ENCODE measurements at regions not wholly inside any gene's neighbourhood (a gene's known extent, or its start where the extent isn't known, plus 50 kb on each side); places are given as distances from the start of the nearest gene placed in this dataset.

DNA sequence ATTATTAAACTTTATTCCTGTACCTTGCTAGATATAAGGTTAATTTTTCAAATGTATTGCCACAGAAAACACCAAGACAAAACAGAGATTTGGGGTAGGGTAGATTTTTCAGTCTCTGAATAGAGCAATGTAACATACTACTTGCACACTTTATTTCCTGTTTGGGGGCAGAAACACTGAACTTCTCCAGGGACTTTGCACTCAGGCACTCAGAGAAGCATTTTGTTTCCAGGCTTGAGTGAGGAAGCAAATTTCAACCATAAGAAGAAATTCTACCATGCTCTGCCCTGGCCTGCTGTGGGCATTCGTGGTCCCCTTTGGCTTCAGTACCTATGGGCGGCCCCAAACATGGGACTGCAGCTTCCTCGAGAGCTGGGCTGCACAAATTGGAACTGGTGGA lies 399.1 kb downstream of the DAD1 start:
- TF ChIP-seq CTBP1 (IDR thresholded peaks at IDR 0.05; ENCODE audit: borderline replicate concordance), result no peak
- no peak for TF ChIP-seq ZNF384 (IDR thresholded peaks at IDR 0.05)
- no peak for TF ChIP-seq BHLHE40 (IDR thresholded peaks at IDR 0.05; ENCODE audit: borderline replicate concordance)
- TF ChIP-seq SP1 (IDR thresholded peaks at IDR 0.05), result no peak

Data from HEK293T (cell line).